HCT116 (cell line): ENCODE measurements at regions not wholly inside any gene's neighbourhood (a gene's known extent, or its start where the extent isn't known, plus 50 kb on each side); places are given as distances from the start of the nearest gene placed in this dataset.
"Not testable (repeated sequence)": the region's sequence is repeated elsewhere in the genome, so short reads cannot be mapped to it uniquely, and the experiment has no call there.

Experiments used
- ATAC-seq: fragments of 200-7000 bp; cut with Tn5 transposase; 2 replicates; pipeline ENCODE4 v1.9.1; 2020; ENCODE audit warnings: mild to moderate bottlenecking, moderate library complexity
- BruUV-seq: library from RNA; stranded (reverse); fragments of 400-500 nt; replicated peaks from 2 replicates; lab custom pipeline; 2021; lab: Mats Ljungman, UMichigan
- CTCF ChIA-PET: fragments of 300-600 bp; sonication (Branson Sonifier 250); formaldehyde crosslinking; loops from one replicate; lab custom pipeline; 2021; ENCODE audit warnings: antibody characterized with exemption; lab: Charles Lee
- POLR2A ChIA-PET: fragments of 300-600, 350-600 bp; sonication (Branson Sonifier 250); formaldehyde crosslinking; loops from one replicate; lab custom pipeline; 2021; ENCODE audit warnings: antibody characterized with exemption; lab: Charles Lee
- RAD21 ChIA-PET, 2 experiments: fragments of 300-600 bp; sonication (Branson Sonifier 250); formaldehyde crosslinking; loops; one replicate each; lab custom pipeline; 2023; ENCODE audit warnings: low total read pairs in 2 of 2; ENCODE audit not compliant: uncharacterized antibody in 2 of 2, unreplicated experiment in 2 of 2, low non-redundant PET in 1 of 2; lab: Charles Lee
- DNase-seq: peaks from one replicate; pipeline ENCODE4 v3.0.0-alpha.2; 2010; ENCODE audit warnings: low read depth, low spot score
- H2AFZ ChIP-seq: fragments of 200-600 bp; shearing (Covaris generic), sonication (generic); 2 replicates; pipeline ENCODE4 v1.6.1; 2017; ENCODE audit warnings: low read depth, mixed run types, mixed read lengths, antibody characterized with exemption, low read length; ENCODE audit not compliant: poor library complexity, severe bottlenecking
- H3K27ac ChIP-seq: 2 replicates; pipeline ENCODE4 v1.5.1; 2012; ENCODE audit warnings: low read depth, low read length
- H3K27me3 ChIP-seq: fragments of 200-600 bp; sonication (generic); 2 replicates; pipeline ENCODE4 v1.6.1; 2016; ENCODE audit warnings: mixed run types, low read length, mixed read lengths; ENCODE audit not compliant: insufficient read depth
- H3K36me3 ChIP-seq, 2 experiments: fragments of 200-500 bp in 1 of 2; fragments of 200-600 bp in 1 of 2; sonication (Bioruptor generic) in 1 of 2; sonication (generic) in 1 of 2; 2 replicates each; pipeline versions ENCODE4 v1.5.1 to v1.6.1; 2014 to 2016; ENCODE audit warnings: low read length in 2 of 2, inconsistent platforms in 1 of 2, mixed read lengths in 1 of 2, mixed run types in 1 of 2; ENCODE audit not compliant: insufficient read depth in 2 of 2, control insufficient read depth in 1 of 2
- H3K4me1 ChIP-seq, 2 experiments: fragments of 200-600 bp in 1 of 2; sonication (generic) in 1 of 2; 2 replicates each; pipeline versions ENCODE4 v1.5.1 to v1.6.1; 2012 to 2017; ENCODE audit warnings: low read length in 2 of 2, inconsistent platforms in 1 of 2, mild to moderate bottlenecking in 1 of 2, mixed read lengths in 1 of 2, mixed run types in 1 of 2, moderate library complexity in 1 of 2; ENCODE audit not compliant: insufficient read depth in 2 of 2, control insufficient read depth in 1 of 2
- H3K4me2 ChIP-seq: fragments of 200-600 bp; sonication (generic); 2 replicates; pipeline ENCODE4 v1.6.1; 2017; ENCODE audit warnings: mixed run types, low read length, mixed read lengths
- H3K4me3 ChIP-seq, 2 experiments: fragments of 200-600 bp in 1 of 2; sonication (generic) in 1 of 2; replicated peaks in 1 of 2; 2 replicates each; pipeline ENCODE4 v1.5.1; 2011 to 2016; ENCODE audit warnings: low read length in 2 of 2, control low read depth in 1 of 2, low read depth in 1 of 2, mild to moderate bottlenecking in 1 of 2, mixed read lengths in 1 of 2, mixed run types in 1 of 2
- H3K79me2 ChIP-seq: fragments of 200-600 bp; sonication (generic); 2 replicates; pipeline ENCODE4 v1.6.1; 2017; ENCODE audit warnings: mild to moderate bottlenecking, mixed run types, low read length, moderate library complexity, mixed read lengths; ENCODE audit not compliant: insufficient read depth
- H3K9ac ChIP-seq: fragments of 200-600 bp; sonication (generic); 2 replicates; pipeline ENCODE4 v1.6.1; 2016; ENCODE audit warnings: low read length, mixed read lengths
- H3K9me2 ChIP-seq: fragments of 200-600 bp; sonication (generic), shearing (Covaris generic); 2 replicates; pipeline ENCODE4 v1.6.1; 2017; ENCODE audit warnings: mixed run types, mild to moderate bottlenecking, moderate library complexity; ENCODE audit not compliant: insufficient read depth
- H3K9me3 ChIP-seq, 2 experiments: fragments of 200-500 bp in 1 of 2; fragments of 200-600 bp in 1 of 2; sonication (Bioruptor generic) in 1 of 2; sonication (generic) in 1 of 2; 2 replicates each; pipeline ENCODE4 v1.6.1; 2014 to 2017; ENCODE audit warnings: low read length in 2 of 2, mixed read lengths in 2 of 2, inconsistent platforms in 1 of 2, low read depth in 1 of 2, mild to moderate bottlenecking in 1 of 2, mixed run types in 1 of 2, moderate library complexity in 1 of 2; ENCODE audit not compliant: control insufficient read depth in 1 of 2, insufficient read depth in 1 of 2
- H4K20me1 ChIP-seq: fragments of 200-600 bp; sonication (generic), shearing (Covaris generic); 2 replicates; pipeline ENCODE4 v1.6.1; 2017; ENCODE audit warnings: mixed run types, mild to moderate bottlenecking, moderate library complexity; ENCODE audit not compliant: insufficient read depth
- intact Hi-C: fragments of 100-400 bp; cut with micrococcal nuclease; formaldehyde crosslinking; loops from 2 replicates; pipeline ENCODE4 v1.10.0; 2022

- H3K27me3 ChIP-seq, intact Hi-C loops, H3K27ac ChIP-seq, H3K9ac ChIP-seq, H3K36me3 ChIP-seq, H3K4me1 ChIP-seq, H3K9me2 ChIP-seq, POLR2A ChIA-PET, BruUV-seq, DNase-seq, RAD21 ChIA-PET, ATAC-seq, CTCF ChIA-PET, H4K20me1 ChIP-seq, H3K4me3 ChIP-seq, H2AFZ ChIP-seq, H3K79me2 ChIP-seq, H3K4me2 ChIP-seq, H3K9me3 ChIP-seq: not testable (repeated sequence)
Measured at GRCh38 chr20:30310385-30310784, 947.1 kb upstream of the DEFB115 start.

GRCh38 chr20:30312220-30312619 lies 945.2 kb upstream of the DEFB115 start:
- H2AFZ ChIP-seq, H3K4me3 ChIP-seq, H3K27ac ChIP-seq, intact Hi-C loops, H3K9me2 ChIP-seq, H3K9me3 ChIP-seq, POLR2A ChIA-PET, RAD21 ChIA-PET, H3K36me3 ChIP-seq, H4K20me1 ChIP-seq, H3K27me3 ChIP-seq, BruUV-seq, DNase-seq, ATAC-seq, CTCF ChIA-PET, H3K4me1 ChIP-seq, H3K4me2 ChIP-seq, H3K79me2 ChIP-seq, H3K9ac ChIP-seq: not testable (repeated sequence)

GRCh38 chr20:30313660-30314059 lies 943.8 kb upstream of the DEFB115 start:
- H3K79me2 ChIP-seq, H3K4me2 ChIP-seq, POLR2A ChIA-PET, H3K27ac ChIP-seq, H3K4me1 ChIP-seq, ATAC-seq, CTCF ChIA-PET, H3K9me2 ChIP-seq, BruUV-seq, H2AFZ ChIP-seq, DNase-seq, H3K9ac ChIP-seq, H3K4me3 ChIP-seq, H3K36me3 ChIP-seq, H3K27me3 ChIP-seq, RAD21 ChIA-PET, intact Hi-C loops, H4K20me1 ChIP-seq, H3K9me3 ChIP-seq: not testable (repeated sequence)

- CTCF ChIA-PET, H3K4me3 ChIP-seq, H3K36me3 ChIP-seq, POLR2A ChIA-PET, H3K79me2 ChIP-seq, H2AFZ ChIP-seq, BruUV-seq, RAD21 ChIA-PET, H3K9me2 ChIP-seq, intact Hi-C loops, DNase-seq, H4K20me1 ChIP-seq, H3K4me2 ChIP-seq, ATAC-seq, H3K9me3 ChIP-seq, H3K27me3 ChIP-seq, H3K4me1 ChIP-seq, H3K27ac ChIP-seq, H3K9ac ChIP-seq: not testable (repeated sequence)
Measured at GRCh38 chr20:30316063-30316462, 941.4 kb upstream of the DEFB115 start.
